Caki2 (cell line): ENCODE measurements at regions not wholly inside any gene's neighbourhood (a gene's known extent, or its start where the extent isn't known, plus 50 kb on each side); places are given as distances from the start of the nearest gene placed in this dataset.

Experiments used
- DNase-seq: peaks from one replicate; pipeline ENCODE4 v3.0.0-alpha.2; 2015; ENCODE audit warnings: low read depth
- in situ Hi-C: cut with HindIII; loops from 2 replicates; pipeline ENCODE4 v1.10.0; 2016; ENCODE audit warnings: low sequenced_read_pairs, low pct_unique_long_range_greater_than_20kb, mixed read lengths

DNA sequence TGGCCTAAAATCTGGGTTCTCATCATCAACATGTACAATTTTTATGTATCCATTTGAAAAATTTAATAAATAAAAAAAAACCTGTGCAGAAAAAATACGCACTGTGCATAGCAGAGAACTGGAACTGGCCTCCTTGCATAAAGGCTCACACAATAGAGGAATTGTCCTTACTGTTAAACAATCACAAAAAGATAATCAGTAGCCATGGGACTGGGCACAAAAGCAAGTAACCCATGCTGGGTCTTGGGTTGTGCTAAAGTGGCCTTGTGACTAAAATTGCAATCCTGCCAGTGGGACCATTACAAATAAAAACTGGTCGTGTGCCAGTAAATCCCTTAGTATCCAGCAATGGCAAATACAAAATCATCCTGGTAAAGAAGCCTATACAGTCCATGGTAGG is 1646.6 kb downstream of the MAT2B start:
- in situ Hi-C loops = no loop called here
- no peak for DNase-seq

DNA sequence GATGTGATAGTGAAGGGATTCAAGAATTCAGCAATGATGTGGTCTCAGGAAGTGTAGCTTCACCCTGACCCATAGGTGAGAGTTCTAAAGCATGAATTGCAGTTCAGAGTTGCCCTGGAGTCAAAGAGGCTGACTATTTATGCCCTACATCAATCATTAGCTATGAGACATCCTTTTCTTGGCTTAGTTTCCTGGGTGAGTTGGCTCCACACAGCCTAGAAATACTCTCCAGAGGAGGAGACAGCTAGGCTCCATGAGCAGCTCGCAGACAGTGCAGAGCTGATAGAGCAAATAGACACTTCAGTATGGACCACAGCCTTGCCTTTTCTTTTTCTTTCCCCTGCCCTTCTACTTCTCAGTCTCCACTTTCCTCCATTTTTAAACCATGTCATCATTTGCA is 1651.8 kb downstream of the MAT2B start:
- peak; percentile 22 for DNase-seq
- in situ Hi-C loops = no loop called here

DNA sequence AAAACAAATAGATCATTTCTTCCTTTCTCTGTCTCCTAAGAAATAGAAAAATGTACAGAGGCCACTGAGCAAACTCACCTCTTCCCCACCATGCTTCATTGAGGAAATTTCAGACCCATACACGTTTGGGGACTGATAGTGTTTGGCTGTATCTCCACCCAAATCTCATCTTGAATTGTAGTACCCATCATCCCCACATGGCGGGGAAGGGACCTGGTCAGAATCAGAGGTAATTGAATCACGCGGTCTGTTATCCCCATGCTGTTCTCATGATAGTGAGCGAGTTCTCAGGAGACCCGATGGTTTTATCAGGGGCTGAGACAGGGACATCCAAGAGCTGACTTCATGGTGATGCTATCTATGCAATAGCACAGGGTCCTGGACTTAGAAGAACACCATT is 1655.8 kb downstream of the MAT2B start:
- in situ Hi-C loops = no loop called here
- DNase-seq = no peak

DNA sequence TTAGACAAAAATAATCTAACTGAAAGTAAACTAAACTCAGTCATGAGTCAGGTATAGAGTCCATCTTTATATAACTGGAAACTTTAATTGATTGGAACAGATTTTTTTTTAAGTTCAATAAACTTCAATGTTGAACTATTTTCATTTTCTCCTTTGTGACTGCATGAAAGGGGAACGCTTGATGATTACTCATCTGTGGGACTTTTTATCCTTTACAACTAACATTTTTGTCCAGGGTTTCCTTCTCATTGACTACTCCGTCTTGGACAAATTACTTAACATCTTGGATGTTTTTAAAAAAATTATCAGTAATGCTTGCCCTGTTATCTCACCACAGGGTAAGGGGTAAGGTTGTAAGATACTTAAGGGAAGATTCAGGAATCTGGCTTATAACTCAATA is 1658.4 kb downstream of the MAT2B start:
- no peak for DNase-seq
- in situ Hi-C loops = no loop called here

DNA sequence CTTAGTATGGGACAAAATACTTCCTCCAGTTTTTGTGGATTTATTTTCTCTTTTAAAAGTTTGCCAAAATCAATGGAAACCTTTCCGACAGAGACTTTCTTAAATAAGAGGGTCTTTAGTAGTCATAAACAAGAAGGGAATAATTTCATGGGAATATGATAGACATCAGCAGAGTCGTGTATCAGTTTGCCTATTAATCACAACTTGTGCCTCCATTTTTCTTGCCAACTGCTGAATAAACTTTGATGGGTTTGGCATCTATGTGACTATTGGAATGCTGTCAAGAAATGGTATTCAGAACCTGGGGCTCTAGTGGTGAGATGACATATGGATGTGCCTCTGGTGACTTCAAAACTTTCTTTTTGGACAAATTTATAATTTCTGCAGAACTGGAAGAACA is 1668.2 kb downstream of the MAT2B start:
- no peak for DNase-seq
- in situ Hi-C loops = no loop called here

DNA sequence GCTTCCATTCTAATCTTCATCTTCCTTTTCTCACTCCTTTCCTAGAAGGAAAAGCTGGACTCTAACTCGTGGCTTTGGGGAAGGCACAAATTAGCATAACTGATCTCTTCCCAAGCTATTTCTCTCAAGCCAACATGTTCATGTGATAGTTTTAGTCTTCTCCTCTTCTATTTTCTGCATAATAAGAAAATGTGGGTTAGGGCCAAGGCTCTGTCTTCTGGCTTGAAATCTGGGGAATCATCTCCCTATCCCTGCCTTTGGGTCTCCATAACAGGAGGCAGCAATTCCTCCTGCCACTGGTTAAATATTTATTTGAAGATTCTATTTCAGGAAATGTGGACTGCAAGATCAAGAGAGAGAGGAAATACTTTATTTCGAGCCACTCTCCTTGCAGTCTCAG is 1669.6 kb downstream of the MAT2B start:
- in situ Hi-C loops = no loop called here
- no peak for DNase-seq

DNA sequence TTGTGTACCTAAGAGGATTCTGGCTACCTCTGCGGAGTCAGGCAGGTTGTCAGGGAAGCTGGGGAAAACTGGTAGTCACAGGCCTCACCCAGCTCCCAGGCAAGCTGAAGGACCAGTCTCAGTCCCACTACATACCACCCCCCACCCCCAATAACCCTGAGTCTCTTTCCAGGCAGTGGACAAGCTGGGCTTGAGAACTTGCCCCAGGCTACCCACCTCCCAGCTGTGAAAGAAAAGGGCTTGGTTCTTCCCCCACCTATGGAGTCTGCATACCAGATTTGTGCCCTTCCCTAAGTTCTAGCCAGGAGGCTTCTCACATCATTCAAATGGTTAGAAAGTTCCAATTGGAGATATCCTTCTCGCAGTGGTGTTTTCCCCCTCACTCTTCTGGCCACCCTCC is 1678.8 kb downstream of the MAT2B start:
- in situ Hi-C loops = no loop called here

DNA sequence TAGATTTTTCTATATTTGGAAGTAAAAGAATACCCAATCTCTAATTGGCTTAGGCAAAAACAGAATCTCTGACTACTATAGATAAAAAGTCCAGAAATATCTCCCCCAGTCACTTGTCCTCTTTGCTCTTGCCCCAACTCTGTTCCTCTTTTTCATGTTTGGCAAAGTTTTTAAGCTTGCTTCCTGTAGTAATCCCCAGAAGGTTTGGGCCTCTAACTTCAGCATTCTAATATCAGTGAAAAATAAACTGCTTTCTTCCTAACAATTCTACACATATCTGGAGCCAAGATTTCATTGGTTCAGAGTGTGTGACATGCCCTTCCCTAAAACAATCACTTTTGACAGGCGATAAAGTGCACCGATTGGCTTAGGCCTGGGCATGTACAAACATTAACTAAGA is 1680.3 kb downstream of the MAT2B start:
- no peak for DNase-seq
- in situ Hi-C loops = no loop called here

More for the DNA sequence above, 1678.8 kb downstream of the MAT2B start:
- no peak for DNase-seq

DNA sequence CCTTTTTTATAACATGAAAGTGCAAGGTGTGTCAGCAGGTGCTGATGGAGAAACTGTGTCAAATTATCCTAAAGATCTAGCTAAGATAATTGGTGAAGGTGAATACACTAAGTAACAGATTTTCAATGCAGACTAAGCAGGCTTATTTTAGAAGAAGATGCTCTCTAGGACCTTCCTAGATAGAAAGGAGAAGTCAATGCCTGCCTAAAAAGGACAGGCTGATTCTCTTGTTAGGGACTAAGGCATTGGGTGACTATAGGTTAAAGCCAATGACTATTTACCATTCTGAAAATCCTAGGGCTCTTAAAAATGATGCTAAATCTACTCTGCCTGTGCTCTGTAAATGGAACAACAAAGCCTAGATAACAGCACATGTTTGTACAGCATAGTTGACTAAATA is 1682.4 kb downstream of the MAT2B start:
- DNase-seq = no peak
- in situ Hi-C loops = no loop called here

DNA sequence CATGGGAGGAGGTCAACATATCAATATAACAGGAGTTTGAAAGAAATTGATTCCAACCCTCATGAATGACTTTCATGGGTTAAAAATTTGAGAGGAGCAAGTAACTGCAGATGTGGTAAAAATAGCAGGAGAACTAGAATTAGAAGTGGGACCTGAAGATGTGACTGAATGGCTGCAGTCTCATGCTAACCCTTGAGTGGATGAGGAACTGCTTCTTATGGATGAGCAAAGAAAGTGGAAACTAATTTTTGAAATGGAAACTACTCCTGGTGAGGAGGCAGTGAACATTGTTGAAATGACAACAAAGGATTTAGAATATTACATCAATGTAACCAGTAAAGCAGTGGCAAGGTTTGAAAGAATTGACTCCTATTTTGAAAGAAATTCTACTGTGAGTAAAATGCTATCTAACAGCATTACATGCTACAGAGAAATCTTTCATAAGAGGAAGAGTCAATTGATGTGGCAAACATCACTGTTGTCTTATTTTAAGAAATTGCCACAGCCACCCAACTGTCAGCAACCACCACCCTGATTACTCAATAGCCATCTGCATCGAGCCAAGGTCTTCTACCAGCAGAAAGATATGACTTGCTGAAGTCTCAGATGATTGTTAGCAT is 1683.2 kb downstream of the MAT2B start:
- in situ Hi-C loops = no loop called here

DNA sequence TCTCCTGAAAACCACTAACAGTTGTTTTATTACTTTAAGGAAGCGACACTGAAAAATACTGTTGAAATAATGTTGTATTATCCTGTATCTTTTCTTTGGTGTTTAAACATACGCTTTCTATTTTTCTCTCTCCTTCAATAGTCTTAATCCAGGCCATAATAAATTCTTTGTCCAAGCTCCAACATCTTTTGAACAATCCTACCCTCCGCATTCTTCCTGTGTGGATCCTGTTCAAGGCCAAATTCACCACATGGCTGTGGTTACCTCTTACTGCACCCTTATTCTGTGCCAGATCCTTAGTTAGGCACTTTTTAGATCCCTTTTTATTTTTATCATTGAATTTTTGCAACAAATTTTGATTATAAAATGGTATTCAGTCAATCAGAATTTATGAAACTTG is 1691.5 kb downstream of the MAT2B start:
- no peak for DNase-seq
- in situ Hi-C loops = no loop called here

More for the DNA sequence above, 1683.2 kb downstream of the MAT2B start:
- no peak for DNase-seq

DNA sequence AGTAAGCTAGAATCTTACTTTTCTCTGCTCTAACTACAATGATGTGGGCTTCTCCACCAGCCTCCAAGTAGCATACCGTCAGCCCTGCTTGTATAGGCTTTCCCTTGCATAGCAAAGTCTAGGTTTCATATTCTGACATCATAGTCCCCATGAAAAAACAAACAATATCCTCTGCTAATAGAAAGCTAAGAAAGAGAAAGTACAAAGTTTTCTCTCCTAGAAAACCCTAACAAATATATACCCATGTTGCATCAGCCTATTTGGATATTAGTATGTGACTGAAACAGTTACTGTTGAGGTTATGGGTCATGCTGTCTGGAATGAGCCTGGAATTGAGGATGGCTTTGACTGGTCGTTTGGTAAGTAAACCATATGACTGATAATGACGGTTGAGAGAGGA is 1696.0 kb downstream of the MAT2B start:
- in situ Hi-C loops = no loop called here
- DNase-seq = no peak

DNA sequence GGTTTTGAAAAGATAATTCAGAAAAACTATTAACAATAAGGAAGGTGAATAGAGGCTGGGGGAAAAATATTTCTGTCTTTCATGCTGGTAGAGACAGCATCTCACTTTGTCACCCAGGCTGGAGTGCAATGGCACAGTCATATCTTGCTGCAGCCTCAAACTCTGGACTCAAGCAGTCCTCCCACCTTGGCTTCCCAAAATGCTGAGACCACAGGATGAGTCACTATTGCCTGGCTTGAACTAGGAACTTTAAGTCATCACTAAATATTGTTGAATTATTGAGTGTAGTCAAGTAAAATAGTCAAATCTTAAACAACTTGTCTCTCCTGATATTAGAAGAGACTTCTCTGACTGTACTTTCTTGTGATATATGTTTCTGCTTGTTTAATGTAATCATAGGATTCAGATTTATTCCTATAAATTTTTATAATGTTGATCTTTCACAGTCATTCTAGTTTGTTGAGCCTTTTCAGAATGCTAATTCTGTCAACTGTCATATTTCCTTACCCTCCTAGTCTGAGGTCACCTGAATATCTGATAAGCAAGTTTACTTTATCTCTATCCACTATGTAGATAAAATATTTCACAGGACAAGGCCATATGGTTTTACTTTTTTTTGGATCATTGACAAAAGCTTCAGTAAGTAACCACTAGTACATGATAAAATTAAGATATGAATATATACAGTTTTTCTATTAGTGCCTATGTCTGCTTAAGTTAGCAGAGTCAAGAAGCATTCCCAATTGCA is 1696.5 kb downstream of the MAT2B start:
- in situ Hi-C loops = no loop called here
- DNase-seq = no peak

DNA sequence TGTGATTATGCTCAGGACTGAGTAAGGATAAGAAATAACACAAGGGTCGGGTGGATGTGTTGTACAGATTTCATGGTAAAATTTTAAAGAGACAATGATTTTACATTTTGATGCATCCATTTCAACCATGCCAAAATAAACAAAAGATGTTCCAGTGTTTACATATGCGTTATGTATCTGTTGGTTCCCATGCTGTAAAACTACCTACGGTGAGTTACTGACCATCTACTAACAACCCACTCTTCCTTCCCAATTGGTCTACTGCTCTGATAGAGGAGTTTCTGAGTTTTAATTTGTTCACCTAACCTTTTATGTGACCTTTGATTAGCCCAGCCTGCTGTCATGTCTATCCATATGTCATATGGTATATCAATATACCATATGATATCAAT is 1697.1 kb downstream of the MAT2B start:
- no peak for DNase-seq
- in situ Hi-C loops = no loop called here

DNA sequence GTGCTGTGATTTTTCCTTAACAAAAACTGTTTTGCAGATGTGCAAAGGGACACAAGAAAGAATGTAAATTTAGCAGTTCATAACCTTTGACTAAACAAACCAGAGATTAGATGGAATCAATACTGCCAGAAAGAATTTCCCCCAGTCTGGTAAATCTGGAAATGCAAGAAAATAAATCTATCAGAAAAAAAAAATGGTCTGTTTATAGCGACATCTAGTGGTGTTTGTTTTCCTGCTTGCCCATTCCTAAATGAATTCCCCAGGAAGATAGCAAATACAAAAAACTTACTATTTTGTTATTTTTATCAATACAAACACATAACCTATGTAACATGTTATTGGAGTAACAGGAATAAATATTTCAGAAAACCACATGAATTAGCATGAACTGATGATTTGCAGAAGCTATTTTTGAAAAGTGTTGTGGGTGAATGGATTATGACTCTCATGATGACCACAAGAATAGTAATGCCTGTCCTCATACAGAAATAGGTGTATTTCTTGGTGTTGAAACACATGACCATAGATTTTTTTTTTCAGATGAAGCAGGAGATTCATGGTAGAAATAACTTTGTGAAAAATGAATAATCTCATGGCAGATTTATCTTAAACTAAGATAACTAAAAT is 1703.8 kb downstream of the MAT2B start:
- in situ Hi-C loops = no loop called here

DNA sequence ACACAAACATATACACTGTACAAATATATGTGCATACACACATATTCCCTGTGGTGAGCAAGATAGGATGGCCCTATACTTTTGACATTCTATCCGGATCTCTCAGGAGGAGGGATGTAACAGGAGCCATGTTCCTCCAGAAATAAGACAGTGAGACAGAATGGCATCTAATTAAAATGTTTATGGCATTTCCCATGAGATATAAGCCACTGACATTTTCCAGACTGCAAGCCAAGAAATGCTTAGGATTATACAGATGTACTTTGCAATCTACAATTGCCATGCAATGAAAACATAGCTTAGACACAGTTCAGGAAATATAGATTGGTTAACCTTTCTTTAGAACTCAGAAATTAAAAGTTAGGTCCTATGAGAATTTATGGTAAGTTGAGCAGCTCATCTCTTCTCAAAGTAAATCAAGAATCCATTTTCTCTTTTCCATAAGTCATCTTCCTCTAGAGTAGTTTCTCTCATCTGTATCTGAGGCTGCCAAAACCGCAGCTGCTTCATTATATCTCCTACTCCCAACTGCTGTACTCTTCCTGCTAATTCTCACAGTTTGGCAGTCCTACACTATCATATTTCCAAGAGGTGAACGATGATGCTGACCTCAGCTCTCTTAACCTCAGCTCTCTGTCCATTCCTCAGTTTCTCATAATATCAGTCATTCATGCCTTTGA is 1719.1 kb downstream of the MAT2B start:
- in situ Hi-C loops = no loop called here
- no peak for DNase-seq

More for the DNA sequence above, 1703.8 kb downstream of the MAT2B start:
- DNase-seq = peak; percentile 31

DNA sequence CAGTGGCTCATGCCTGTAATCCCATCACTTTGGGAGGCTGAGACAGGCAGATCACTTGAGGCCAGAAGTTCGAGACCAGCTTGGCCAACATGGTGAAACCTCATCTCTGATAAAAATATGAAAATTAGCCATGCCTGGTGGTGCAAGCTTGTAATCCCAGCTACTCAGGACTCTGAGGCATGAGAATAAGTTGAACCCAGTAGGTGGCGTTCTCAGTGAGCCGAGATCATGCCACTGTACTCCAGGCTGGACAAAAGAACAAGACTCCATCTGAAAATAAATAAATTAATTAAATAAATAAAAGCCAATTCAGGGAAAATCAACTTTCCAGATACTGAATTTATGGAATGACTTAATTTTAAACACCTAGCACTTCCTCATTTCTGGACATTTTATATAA is 1722.1 kb downstream of the MAT2B start:
- DNase-seq = no peak
- in situ Hi-C loops = no loop called here

DNA sequence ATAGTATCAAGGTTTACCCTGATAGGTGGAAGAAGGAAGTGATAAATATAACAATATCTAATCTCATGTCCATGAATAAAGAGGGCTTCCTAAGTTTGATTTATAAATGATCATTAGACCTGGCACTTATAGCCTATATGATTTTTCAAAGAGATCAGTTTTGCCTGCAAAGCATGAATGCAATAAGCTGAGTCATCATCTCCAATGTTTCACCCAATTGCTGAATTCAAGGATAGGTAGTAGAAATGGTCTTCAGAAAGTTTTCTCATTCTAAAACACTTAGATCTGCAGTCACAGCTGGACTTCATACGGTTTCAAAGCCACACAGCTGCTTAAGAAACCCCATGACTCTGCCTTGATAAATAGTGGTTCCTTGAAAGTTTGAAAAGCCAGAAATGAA is 1722.8 kb downstream of the MAT2B start:
- no peak for DNase-seq
- in situ Hi-C loops = no loop called here

DNA sequence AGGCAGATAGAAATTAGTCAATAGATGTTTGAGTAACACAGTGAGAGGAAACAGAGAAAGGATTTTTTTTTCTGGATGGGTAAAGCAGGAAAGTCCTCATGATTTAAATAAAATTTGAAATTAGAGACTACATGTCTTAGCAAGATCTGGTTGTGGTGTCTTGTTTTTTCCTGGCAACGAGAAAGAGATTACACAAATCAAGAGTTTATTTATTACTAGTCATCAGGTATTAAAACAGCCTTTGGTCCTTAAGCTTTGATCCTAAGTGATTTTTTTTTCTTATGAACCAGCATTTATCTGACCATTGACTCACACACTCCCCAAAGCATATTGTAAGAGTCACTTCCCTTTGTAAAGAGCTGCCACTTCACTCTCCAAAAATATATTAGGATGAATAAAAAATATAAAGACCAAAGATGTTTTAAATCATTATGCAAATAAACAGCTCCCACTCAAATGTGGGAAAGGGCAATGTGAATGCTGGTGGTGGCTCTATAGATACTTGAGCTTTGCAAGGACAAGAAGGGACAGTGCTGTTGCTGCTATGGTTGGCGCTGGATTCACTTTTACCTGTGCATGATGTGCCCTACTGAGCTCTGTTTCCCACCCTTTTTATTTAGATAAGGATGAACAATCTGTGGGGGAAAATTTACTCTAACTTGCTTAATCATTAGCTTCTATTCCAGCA is 1726.5 kb downstream of the MAT2B start:
- no peak for DNase-seq
- in situ Hi-C loops = no loop called here
